Cardiac fibroblast (primary cell): ENCODE measurements at regions not wholly inside any gene's neighbourhood (a gene's known extent, or its start where the extent isn't known, plus 50 kb on each side); places are given as distances from the start of the nearest gene placed in this dataset.

Source experiments
- DNase-seq, 2 donors: peaks; one replicate each; pipeline versions ENCODE4 v3.0.0 to v3.0.0-alpha.2; 2010; ENCODE audit warnings: low read depth in 2 of 2
- H3K4me3 ChIP-seq, 2 donors: replicated peaks in 1 of 2; 1 replicate in 1 of 2; 2 replicates in 1 of 2; pipeline ENCODE4 v1.5.1; 2011; ENCODE audit warnings: low read depth in 2 of 2, low read length in 2 of 2, mild to moderate bottlenecking in 2 of 2, moderate library complexity in 1 of 2
- TF ChIP-seq, protein P1 (sequence below): IDR thresholded peaks from one replicate; pipeline ENCODE4 v1.5.1; 2011; ENCODE audit warnings: low read depth, mild to moderate bottlenecking, low read length, inconsistent platforms

DNA sequence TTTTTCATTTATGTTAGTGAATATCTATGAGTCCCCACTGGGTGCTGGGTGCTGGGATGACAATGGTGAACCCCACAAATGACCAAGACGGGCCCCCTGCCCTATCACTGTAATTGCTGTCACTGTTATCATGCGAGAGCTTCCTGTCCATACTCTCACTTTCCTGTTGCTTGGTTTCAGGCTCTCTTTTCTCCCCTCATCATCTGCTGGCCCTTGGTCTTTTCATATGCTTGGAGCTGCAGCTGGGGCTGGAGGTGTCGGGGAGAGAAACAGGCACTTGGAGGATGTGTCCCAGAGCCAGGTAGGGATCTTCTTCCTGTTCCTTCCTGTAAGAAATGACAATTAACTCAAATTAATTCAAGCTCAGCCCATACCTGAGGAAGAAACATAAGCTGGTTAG lies 348.0 kb downstream of the PTPRU start:
- no peak overlapping the region for H3K4me3 ChIP-seq
- no peak for DNase-seq
- TF ChIP-seq, protein P1, sequence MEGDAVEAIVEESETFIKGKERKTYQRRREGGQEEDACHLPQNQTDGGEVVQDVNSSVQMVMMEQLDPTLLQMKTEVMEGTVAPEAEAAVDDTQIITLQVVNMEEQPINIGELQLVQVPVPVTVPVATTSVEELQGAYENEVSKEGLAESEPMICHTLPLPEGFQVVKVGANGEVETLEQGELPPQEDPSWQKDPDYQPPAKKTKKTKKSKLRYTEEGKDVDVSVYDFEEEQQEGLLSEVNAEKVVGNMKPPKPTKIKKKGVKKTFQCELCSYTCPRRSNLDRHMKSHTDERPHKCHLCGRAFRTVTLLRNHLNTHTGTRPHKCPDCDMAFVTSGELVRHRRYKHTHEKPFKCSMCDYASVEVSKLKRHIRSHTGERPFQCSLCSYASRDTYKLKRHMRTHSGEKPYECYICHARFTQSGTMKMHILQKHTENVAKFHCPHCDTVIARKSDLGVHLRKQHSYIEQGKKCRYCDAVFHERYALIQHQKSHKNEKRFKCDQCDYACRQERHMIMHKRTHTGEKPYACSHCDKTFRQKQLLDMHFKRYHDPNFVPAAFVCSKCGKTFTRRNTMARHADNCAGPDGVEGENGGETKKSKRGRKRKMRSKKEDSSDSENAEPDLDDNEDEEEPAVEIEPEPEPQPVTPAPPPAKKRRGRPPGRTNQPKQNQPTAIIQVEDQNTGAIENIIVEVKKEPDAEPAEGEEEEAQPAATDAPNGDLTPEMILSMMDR: no peak

DNA sequence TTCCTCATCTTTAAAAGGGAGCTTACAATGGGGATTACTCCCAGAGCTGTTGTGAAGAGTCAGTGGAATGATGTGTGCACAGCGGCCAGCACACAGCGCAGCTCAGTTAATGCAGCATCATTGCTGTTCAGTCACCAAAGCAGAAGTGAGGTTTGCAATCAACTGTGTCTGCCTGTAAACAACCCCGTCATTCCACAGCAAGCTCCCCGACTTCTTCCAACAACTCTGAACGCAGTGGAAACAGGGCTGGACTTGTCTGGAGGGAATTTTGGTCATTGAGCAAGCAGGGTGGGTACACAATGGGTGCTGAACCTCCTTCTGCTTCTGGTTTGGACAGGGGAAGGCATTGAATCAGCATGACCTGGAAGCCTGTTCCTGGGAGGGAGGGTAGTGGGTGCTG lies 347.4 kb downstream of the PTPRU start:
- no peak for DNase-seq
- TF ChIP-seq, protein P1: no peak
- no peak overlapping the region for H3K4me3 ChIP-seq

DNA sequence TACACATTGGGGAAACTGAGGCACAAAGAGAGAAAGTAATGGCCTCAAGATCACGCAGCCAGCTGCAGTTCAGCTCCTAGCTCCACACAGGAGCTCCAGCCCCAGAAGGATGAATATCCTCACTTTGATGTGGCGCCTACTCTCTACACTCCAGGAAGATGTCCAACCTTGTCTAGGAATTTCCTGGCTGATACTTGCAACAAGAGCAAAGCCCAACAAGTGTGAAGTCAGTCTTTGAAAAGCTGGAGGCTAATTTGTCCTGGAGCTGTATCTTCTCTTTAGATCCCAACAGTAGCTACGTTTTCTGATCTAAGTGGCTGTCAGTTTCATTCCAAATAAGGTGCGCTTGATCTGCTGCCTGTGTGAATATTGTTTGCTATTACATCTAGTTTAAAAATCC lies 344.9 kb downstream of the PTPRU start:
- DNase-seq: no peak
- TF ChIP-seq, protein P1: no peak
- H3K4me3 ChIP-seq: no peak overlapping the region

DNA sequence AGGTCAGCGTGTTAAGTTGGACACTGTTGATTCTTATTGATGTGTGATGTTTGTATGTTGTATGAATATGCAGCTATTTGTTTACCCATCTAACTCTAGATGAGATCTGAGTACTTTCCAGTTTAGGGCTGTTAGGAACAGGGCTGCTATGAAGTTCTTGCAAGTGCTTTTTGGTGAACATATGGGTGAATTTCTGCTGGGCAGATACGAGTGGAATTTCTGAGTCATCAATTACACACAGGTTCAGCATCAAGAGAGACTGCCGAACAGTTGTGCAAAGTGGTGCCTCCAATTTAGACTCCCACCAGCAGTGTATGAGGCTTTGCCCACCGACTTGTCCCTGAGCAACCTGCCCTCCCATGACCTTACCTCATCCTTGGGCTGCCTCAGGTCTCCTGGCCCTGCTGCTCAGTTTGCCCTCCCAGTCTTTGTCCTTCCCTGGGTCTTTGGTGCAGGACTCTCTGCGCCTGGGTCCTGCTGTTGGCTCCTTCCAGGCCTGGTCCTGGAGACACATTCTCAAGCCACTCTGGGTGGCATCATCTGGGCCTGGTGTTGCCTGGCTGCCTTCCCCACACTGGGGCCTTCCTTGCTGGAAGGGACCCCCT lies 343.6 kb downstream of the PTPRU start:
- TF ChIP-seq, protein P1: no peak
- DNase-seq: peak; percentile 25 to 30
- H3K4me3 ChIP-seq: no peak overlapping the region

DNA sequence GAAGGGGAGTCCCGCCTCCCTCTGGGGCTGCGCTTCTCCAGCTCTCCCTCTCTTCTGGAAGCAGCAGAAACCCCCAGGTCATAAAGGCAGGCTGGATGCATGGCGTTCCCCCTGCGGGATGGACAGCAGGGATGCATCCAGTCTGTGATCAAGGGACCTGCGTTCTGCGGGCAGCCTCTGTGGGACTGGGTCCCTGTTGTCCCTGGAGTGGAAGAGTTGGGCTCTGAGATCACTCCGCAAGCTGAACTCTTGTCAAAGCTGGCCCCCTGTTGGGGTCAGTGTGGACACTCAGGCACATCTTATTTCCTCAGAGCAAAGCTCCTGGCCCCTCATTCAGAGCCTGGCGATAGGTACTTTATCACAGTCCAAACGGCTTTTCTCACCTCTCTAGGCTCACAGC lies 341.2 kb downstream of the PTPRU start:
- DNase-seq: no peak
- TF ChIP-seq, protein P1: no peak
- H3K4me3 ChIP-seq: no peak overlapping the region

DNA sequence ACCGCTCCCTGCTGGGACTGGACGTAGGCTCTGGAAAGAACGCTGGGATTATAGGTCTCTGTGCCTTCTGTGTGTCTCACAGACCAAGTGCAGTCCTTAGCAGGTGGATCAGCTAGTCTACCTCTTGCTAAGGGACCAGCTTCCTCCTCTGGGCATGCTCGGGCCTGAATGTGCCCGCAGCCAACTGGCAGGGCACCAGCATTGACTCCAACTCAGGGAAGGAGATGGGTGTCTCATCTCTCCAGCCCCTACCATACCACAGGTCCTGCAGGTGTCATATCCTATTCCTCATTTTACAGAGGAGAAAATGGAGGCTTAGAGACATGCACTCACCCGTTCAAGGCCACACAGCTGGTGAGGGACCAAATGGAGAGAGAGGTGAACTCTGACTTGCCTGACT lies 340.2 kb downstream of the PTPRU start:
- no peak for DNase-seq
- H3K4me3 ChIP-seq: no peak overlapping the region
- TF ChIP-seq, protein P1: no peak

DNA sequence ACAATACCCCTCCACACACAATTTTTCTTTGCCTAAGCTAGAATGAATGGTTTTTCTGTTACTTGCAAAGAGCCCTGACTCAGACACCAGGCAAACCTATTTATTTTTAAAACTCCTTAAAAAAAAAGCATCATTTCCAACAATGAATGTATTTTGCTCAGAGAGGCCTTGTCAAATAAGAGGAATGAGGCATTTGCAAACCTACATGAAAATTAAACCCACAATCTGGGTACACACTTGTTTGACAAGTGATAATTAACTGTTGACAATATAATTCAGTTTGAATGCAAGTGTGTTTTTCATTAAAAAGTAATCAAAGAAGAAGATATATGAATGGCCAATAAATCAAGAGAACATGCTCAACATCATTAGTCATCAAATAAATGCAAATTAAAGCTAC lies 339.5 kb downstream of the PTPRU start:
- no peak overlapping the region for H3K4me3 ChIP-seq
- TF ChIP-seq, protein P1: no peak
- no peak for DNase-seq
